Right atrium auricular region (tissue), 2 donors: ENCODE measurements at regions not wholly inside any gene's neighbourhood (a gene's known extent, or its start where the extent isn't known, plus 50 kb on each side); places are given as distances from the start of the nearest gene placed in this dataset.

Experiments
- DNase-seq: peaks from one replicate; pipeline ENCODE4 v3.0.0-alpha.2; 2019; ENCODE audit warnings: low spot score
- H3K27ac ChIP-seq, 2 donors: fragments of 200-600 bp; sonication (generic); 1 replicate in 1 of 2; 2 replicates in 1 of 2; pipeline ENCODE4 v1.5.1; 2016 to 2019
- H3K27me3 ChIP-seq, 2 donors: fragments of 200-600 bp; sonication (generic); one replicate each; pipeline versions ENCODE4 v1.5.1 to v1.6.0; 2017 to 2019
- H3K36me3 ChIP-seq: fragments of 200-600 bp; sonication (generic); one replicate; pipeline ENCODE4 v1.5.1; 2016
- H3K4me1 ChIP-seq, 2 donors: fragments of 200-600 bp; sonication (generic); one replicate each; pipeline versions ENCODE4 v1.5.1 to v1.6.0; 2017 to 2019
- H3K4me3 ChIP-seq, 2 donors: fragments of 200-600 bp; sonication (generic); 1 replicate in 1 of 2; 2 replicates in 1 of 2; pipeline ENCODE4 v1.5.1; 2017 to 2019; ENCODE audit warnings: mild to moderate bottlenecking in 1 of 2, moderate library complexity in 1 of 2
- H3K9me3 ChIP-seq, 2 donors: fragments of 200-600 bp; sonication (generic); one replicate each; pipeline ENCODE4 v1.5.1; 2019
- TF ChIP-seq, protein P1 (sequence below), 2 donors: fragments of 200-600 bp; sonication (generic); IDR thresholded peaks; one replicate each; pipeline ENCODE4 v1.5.1; 2019; ENCODE audit warnings: antibody characterized with exemption in 2 of 2

DNA sequence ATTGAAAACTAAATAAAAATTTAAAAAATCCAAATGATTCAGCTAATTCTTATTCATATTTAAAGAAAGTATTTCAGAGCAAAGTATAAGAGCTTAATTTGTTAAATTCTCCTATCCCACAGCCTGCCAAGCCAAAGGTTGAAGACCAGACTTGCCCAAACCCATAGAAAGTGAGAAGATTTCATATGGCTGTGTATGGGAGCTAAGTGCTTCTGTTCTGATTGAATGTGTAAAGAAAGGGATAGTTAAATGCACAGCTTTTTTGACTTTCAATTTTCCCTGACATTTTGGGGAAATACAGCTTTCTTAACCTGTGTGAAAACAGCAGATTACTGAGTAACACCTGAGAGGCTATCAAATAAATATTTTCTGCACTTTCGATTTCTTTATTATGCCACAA lies 125.0 kb upstream of the MTAP start:
- Histone ChIP-seq H3K4me1 (no peaks in the 10 kb centered on the region), H3K9me3 (no peaks in the 10 kb centered on the region), H3K27ac (no peak overlapping the region), H3K27me3 (no peaks in the 10 kb centered on the region), H3K4me3 (no peak overlapping the region), H3K36me3 (no peaks in the 10 kb centered on the region)
- no peak for DNase-seq
- TF ChIP-seq, protein P1, sequence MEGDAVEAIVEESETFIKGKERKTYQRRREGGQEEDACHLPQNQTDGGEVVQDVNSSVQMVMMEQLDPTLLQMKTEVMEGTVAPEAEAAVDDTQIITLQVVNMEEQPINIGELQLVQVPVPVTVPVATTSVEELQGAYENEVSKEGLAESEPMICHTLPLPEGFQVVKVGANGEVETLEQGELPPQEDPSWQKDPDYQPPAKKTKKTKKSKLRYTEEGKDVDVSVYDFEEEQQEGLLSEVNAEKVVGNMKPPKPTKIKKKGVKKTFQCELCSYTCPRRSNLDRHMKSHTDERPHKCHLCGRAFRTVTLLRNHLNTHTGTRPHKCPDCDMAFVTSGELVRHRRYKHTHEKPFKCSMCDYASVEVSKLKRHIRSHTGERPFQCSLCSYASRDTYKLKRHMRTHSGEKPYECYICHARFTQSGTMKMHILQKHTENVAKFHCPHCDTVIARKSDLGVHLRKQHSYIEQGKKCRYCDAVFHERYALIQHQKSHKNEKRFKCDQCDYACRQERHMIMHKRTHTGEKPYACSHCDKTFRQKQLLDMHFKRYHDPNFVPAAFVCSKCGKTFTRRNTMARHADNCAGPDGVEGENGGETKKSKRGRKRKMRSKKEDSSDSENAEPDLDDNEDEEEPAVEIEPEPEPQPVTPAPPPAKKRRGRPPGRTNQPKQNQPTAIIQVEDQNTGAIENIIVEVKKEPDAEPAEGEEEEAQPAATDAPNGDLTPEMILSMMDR (IDR thresholded peaks at IDR 0.05) = no peak

DNA sequence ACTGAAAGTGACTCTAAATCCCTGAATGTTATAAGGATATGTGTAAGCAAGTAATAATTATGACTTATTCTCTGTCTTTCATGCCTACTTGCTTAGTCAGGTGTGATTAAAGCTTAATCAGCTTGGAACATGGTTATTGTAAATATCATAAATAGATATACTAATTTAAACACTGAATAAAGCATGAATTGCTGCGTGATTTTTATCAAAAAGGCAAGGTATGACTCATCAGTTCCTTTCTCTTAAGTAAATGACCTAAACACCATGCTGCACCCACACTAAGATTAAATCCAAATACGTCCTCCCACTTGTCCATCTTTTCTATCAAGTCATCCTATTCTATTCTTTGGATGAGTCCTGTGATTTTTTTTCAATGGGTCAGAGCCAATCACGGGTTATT lies 124.6 kb upstream of the MTAP start:
- Histone ChIP-seq H3K9me3 (no peaks in the 10 kb centered on the region), H3K4me3 (no peak overlapping the region), H3K27me3 (no peaks in the 10 kb centered on the region), H3K4me1 (no peaks in the 10 kb centered on the region), H3K27ac (no peak overlapping the region), H3K36me3 (no peaks in the 10 kb centered on the region)
- TF ChIP-seq, protein P1 (IDR thresholded peaks at IDR 0.05) = no peak
- DNase-seq = no peak

DNA sequence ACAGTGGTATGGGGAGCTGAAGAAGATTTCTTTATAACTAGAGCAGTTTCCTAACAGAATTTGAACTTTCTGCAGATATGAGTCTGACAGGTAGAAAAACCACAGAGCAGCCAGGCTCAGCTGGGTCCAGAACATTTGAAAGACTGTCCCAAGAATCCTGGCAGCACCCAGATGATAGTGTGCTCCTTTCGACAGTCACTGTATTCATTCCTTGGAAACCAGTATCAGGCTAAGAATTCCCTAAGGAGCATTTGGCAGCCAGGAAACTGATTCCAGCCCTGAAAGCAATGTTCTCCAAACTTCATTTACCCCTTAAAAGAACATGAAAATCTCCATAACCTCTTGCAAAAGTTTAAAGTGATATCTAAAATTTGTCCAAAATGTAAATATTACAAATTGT lies 123.0 kb upstream of the MTAP start:
- TF ChIP-seq, protein P1 (IDR thresholded peaks at IDR 0.05) = no peak
- no peaks in the 10 kb centered on the region for H3K27me3 ChIP-seq
- no peaks in the 10 kb centered on the region for H3K9me3 ChIP-seq
- no peaks in the 10 kb centered on the region for H3K36me3 ChIP-seq
- no peak overlapping the region for H3K27ac ChIP-seq
- no peak for DNase-seq
- no peaks in the 10 kb centered on the region for H3K4me1 ChIP-seq
- no peak overlapping the region for H3K4me3 ChIP-seq

DNA sequence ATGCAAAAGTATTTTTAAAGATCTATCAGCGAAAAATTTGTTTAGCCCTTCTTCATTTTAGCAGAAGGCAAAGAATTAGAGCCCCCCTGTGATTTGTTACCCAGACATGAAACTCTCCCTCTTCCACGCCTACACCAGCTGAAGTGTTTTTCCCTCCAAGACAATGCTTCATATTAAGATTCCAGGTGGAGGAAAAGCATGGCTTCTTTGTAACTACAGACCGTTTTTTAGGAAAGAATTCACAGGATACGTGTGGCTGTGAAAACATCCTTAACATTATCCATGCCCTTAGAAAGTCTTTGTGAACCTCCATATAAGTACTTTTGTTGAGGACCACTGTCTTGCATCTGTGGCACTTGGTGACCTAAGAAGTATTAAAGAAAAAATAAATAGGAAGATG lies 121.8 kb upstream of the MTAP start:
- no peaks in the 10 kb centered on the region for H3K9me3 ChIP-seq
- no peaks in the 10 kb centered on the region for H3K36me3 ChIP-seq
- TF ChIP-seq, protein P1 (IDR thresholded peaks at IDR 0.05) = no peak
- H3K27ac ChIP-seq = no peak overlapping the region
- no peak overlapping the region for H3K4me3 ChIP-seq
- no peaks in the 10 kb centered on the region for H3K27me3 ChIP-seq
- no peak for DNase-seq
- H3K4me1 ChIP-seq = no peaks in the 10 kb centered on the region

DNA sequence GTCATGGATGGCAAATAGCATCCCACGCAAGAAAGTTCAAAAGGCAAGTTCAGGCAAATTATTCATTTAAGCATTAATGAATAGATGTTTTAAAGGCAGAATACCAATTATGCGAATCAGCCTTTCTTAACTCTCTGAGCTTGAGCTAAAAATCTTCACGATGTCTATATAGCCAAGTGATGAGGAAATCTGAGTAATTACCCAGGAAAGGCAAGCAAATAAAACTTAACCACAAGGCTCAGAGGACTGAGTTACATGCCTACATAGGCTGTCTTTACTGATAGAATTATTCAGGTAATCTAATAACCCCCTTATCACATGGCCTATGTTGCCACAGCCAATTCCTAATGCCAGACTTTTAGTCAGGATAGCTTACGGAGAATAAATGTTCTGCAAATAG lies 120.8 kb upstream of the MTAP start:
- Histone ChIP-seq H3K9me3 (no peaks in the 10 kb centered on the region), H3K4me1 (no peaks in the 10 kb centered on the region), H3K36me3 (no peaks in the 10 kb centered on the region), H3K27ac (no peak overlapping the region), H3K27me3 (no peaks in the 10 kb centered on the region), H3K4me3 (no peak overlapping the region)
- TF ChIP-seq, protein P1 (IDR thresholded peaks at IDR 0.05) = no peak
- no peak for DNase-seq

DNA sequence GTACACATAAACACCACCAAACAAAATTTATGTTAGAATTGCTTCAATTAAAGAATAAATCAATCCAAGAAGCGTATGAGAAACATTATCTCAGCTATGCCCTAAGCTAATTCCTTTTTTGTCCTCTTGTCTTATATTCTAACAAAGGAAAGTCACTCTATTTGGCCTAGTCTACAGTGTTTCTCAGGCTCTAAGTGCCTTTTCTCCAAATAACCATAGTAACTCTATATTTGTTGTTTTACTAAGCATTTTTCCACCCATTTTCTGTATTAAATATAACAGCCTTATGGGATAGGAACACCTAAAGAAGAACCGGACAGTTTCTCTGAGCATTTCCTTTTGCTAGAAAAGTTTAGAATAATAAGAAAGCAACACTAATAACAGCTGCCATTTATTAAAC lies 120.1 kb upstream of the MTAP start:
- Histone ChIP-seq H3K4me1 (no peaks in the 10 kb centered on the region), H3K9me3 (no peaks in the 10 kb centered on the region), H3K36me3 (no peaks in the 10 kb centered on the region), H3K27me3 (no peaks in the 10 kb centered on the region), H3K27ac (no peak overlapping the region), H3K4me3 (no peak overlapping the region)
- TF ChIP-seq, protein P1 (IDR thresholded peaks at IDR 0.05) = no peak
- no peak for DNase-seq
